Uterus (tissue), 3 donors: ENCODE measurements at regions not wholly inside any gene's neighbourhood (a gene's known extent, or its start where the extent isn't known, plus 50 kb on each side); places are given as distances from the start of the nearest gene placed in this dataset.

Source experiments
- DNase-seq, 2 donors: peaks; one replicate each; pipeline ENCODE4 v3.0.0-alpha.2; 2019 to 2020
- H3K27ac ChIP-seq, 2 donors: fragments of 200-600 bp; sonication (generic); 1 replicate in 1 of 2; 2 replicates in 1 of 2; pipeline ENCODE4 v1.5.1; 2016 to 2018
- H3K27me3 ChIP-seq, 2 donors: fragments of 200-600 bp; sonication (generic); one replicate each; pipeline ENCODE4 v1.5.1; 2018 to 2019; ENCODE audit warnings: control low read depth in 1 of 2
- H3K36me3 ChIP-seq, 2 donors: fragments of 200-600 bp; sonication (generic); one replicate each; pipeline ENCODE4 v1.5.1; 2019; ENCODE audit warnings: control low read depth in 1 of 2
- H3K4me1 ChIP-seq, 2 donors: fragments of 200-600 bp; sonication (generic); one replicate each; pipeline ENCODE4 v1.5.1; 2018 to 2019; ENCODE audit warnings: control low read depth in 1 of 2
- H3K4me3 ChIP-seq, 2 donors: fragments of 200-600 bp; sonication (generic); 1 replicate in 1 of 2; 2 replicates in 1 of 2; pipeline ENCODE4 v1.5.1; 2018 to 2019; ENCODE audit warnings: mild to moderate bottlenecking in 1 of 2
- H3K9me3 ChIP-seq, 2 donors: fragments of 200-600 bp; sonication (generic); one replicate each; pipeline ENCODE4 v1.5.1; 2019; ENCODE audit warnings: control low read depth in 1 of 2
- POLR2A ChIP-seq, 2 donors: fragments of 450-650 bp; IDR thresholded peaks; one replicate each; pipeline ENCODE4 v1.6.1; 2016; ENCODE audit warnings: antibody characterized with exemption in 2 of 2, mild to moderate bottlenecking in 1 of 2, moderate library complexity in 1 of 2
- intact Hi-C: fragments of 100-400 bp; cut with DNase I; formaldehyde crosslinking; loops from one replicate; pipeline ENCODE4 v1.15.1; 2023; ENCODE audit warnings: low total_unique reads
- TF ChIP-seq, protein P1 (sequence below), 4 experiments: fragments of 200-600 bp in 2 of 4; fragments of 450-650 bp in 2 of 4; sonication (generic) in 2 of 4; IDR thresholded peaks; one replicate each; pipeline ENCODE4 v1.5.1; 2016 to 2019; ENCODE audit warnings: antibody characterized with exemption in 4 of 4, mild to moderate bottlenecking in 2 of 4, moderate library complexity in 1 of 4
- donor health status: DM: yes; HTN: yes; CAD: no.

DNA sequence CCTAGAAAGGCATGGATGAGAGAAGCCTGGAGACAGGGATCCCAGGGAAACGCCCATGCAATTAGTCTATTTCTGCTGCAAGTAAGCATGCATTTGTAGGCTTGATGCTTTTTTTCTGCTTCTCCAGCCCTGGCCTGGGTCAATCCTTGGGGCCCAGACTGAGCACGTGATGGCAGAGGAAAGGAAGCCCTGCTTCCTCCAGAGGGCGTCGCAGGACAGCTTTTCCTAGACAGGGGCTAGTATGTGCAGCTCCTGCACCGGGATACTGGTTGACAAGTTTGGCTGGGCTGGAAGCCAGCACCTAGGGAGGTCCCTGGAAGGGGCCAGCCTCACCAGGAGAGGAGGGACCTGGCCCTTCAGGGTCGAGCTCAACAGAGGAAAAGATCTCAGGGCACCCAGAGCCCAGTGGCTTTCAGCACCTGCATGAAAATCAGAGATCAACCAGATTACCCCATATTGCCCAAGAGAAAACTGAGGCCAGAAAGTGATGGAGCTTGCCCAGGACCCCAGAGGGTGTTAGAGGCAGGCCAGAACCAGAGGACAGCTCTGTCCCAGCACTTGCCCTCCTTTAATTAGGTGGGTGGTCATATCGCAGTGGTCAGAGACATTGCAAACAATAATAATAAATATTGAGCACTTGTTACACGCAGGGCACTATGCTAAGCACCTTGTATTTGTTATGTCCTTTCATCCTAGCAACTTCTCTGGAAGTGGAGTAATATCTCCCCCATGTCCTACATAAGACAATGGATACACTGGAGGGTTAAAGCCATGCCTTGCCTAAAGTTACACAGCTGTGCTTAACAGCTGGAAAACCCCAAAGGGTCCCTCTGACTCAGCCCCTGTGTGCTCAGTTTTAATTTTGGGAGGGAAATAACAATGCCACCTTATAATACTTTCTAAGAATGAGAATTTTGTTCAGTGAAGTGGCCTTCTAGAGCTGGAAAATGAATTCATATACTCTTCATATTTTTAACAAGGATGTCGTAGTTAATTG is 67.1 kb downstream of the KLF4 start:
- intact Hi-C loops = no loop called here
- peak; percentile 37 to 45 for DNase-seq
- H3K4me1 ChIP-seq = no peaks in the 10 kb centered on the region

DNA sequence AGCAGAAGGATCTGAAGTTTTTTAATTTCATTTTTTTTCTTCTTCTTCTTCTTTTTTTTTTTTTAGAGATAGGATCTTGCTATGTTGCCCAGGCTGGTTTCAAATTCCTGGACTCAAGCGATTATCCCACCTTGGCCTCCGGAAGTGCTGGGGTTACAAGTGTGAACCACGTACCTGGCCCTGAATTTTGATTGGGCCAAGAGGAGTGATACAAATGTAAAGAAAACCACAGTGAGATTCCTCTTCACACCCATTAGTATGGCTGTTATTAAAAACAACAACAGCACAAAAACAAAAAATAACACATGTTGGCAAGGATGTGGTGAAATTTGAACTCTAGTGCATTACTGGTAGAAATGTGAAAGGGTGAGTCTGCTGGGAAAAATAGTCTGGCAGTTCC is 79.1 kb downstream of the KLF4 start:
- no peak for DNase-seq
- TF ChIP-seq POLR2A (IDR thresholded peaks at IDR 0.05) = no peak
- TF ChIP-seq, protein P1, sequence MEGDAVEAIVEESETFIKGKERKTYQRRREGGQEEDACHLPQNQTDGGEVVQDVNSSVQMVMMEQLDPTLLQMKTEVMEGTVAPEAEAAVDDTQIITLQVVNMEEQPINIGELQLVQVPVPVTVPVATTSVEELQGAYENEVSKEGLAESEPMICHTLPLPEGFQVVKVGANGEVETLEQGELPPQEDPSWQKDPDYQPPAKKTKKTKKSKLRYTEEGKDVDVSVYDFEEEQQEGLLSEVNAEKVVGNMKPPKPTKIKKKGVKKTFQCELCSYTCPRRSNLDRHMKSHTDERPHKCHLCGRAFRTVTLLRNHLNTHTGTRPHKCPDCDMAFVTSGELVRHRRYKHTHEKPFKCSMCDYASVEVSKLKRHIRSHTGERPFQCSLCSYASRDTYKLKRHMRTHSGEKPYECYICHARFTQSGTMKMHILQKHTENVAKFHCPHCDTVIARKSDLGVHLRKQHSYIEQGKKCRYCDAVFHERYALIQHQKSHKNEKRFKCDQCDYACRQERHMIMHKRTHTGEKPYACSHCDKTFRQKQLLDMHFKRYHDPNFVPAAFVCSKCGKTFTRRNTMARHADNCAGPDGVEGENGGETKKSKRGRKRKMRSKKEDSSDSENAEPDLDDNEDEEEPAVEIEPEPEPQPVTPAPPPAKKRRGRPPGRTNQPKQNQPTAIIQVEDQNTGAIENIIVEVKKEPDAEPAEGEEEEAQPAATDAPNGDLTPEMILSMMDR (IDR thresholded peaks at IDR 0.05) = no peak
- H3K4me3 ChIP-seq = no peak overlapping the region
- intact Hi-C loops = no loop called here
- no peaks in the 10 kb centered on the region for H3K36me3 ChIP-seq
- no peaks in the 10 kb centered on the region for H3K4me1 ChIP-seq
- no peak overlapping the region for H3K27ac ChIP-seq
- no peaks in the 10 kb centered on the region for H3K9me3 ChIP-seq
- H3K27me3 ChIP-seq = no peaks in the 10 kb centered on the region

More for the DNA sequence above, 67.1 kb downstream of the KLF4 start:
- TF ChIP-seq, protein P1 (IDR thresholded peaks at IDR 0.05) = peak in 3 of 4 experiments; percentile 14 to 61 (median 60)
- TF ChIP-seq POLR2A (IDR thresholded peaks at IDR 0.05) = no peak
- no peaks in the 10 kb centered on the region for H3K9me3 ChIP-seq
- H3K36me3 ChIP-seq = no peaks in the 10 kb centered on the region
- no peaks in the 10 kb centered on the region for H3K27me3 ChIP-seq
- no peak overlapping the region for H3K27ac ChIP-seq
- H3K4me3 ChIP-seq = no peak overlapping the region

DNA sequence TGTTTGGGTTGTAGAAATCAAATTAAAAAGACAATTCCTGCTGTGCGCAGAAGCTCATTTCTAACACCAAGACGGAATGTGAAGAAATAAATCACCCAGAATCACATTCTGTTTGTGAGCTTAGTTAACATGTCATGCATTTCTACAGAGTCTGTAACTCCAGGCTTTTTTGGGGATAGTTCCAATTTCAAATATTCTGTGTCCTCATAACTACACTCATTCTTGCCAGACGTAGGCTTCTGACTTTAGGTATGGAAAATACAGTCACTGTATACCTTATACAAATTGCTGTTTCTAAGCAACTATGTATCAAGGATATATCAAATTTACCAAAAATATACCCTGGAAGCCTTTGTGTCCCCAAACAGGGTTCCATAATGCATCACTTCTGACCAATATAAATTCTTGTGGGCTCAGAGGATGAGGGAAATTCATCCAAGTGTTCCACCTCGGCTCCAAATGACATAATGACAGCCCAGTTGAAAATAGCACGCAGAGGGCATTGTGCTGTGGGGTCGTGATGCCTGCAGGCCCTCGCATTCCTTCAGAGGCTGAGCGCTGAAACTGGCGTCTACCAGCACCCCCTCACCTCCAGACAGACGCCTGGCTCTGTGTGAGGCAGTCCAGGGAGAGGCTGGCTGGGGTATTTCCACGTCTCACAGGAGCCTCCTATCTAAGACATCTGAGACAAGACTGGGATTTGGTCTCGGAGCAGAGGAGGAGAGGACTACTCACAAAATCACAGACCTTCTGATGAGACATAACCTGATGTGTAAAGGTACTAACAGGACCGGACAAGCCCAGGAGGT is 79.8 kb downstream of the KLF4 start:
- intact Hi-C loops = no loop called here
- no peak for DNase-seq
- H3K27ac ChIP-seq = no peak overlapping the region
- no peaks in the 10 kb centered on the region for H3K36me3 ChIP-seq
- no peak overlapping the region for H3K4me3 ChIP-seq
- TF ChIP-seq, protein P1 (IDR thresholded peaks at IDR 0.05) = no peak
- no peak for TF ChIP-seq POLR2A (IDR thresholded peaks at IDR 0.05)
- no peaks in the 10 kb centered on the region for H3K9me3 ChIP-seq
- H3K27me3 ChIP-seq = no peaks in the 10 kb centered on the region
- H3K4me1 ChIP-seq = no peaks in the 10 kb centered on the region

DNA sequence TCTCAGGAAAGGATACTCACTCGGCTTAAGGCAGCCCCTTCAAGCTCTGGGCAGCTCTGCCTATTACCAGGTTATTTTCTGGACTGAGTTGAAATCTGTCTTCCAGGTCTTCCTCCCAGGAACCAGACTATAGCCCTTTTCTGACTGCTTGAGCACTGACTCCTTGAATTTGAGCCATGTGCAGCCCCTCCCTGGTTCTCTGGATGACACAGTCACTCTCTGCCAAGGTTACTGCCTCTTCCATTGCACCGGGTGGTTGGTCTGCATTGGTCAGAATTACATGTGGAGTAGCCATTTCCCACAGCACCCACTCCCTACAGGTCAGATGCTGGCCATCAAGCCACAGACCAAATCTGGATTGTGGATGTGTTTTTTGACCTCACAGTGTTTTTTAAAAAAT is 81.9 kb downstream of the KLF4 start:
- Histone ChIP-seq H3K9me3 (no peaks in the 10 kb centered on the region), H3K36me3 (no peaks in the 10 kb centered on the region), H3K4me1 (no peaks in the 10 kb centered on the region), H3K27me3 (no peaks in the 10 kb centered on the region), H3K4me3 (no peak overlapping the region), H3K27ac (no peak overlapping the region)
- TF ChIP-seq POLR2A (IDR thresholded peaks at IDR 0.05) = no peak
- TF ChIP-seq, protein P1 (IDR thresholded peaks at IDR 0.05) = no peak
- intact Hi-C loops = no loop called here
- no peak for DNase-seq

DNA sequence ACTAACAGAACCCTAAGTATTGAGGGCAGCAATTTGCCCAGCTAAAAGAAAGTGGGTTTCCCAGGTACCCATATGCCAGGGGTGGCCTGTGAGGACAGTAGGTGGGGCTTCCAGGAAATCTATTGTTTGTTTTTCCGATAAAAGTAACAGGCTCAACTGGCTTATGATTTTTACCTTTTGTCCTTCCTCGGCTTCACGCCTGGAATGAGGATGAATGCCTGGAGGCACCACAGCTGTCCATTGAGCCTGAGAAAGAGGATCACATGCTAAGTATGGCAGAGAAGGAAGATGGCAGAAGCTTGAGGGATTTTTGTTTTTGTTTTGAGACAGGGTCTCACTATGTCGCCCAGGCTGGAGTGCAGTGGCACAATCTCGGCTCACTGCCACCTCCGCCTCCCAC is 84.1 kb downstream of the KLF4 start:
- Histone ChIP-seq H3K27me3 (no peaks in the 10 kb centered on the region), H3K36me3 (no peaks in the 10 kb centered on the region), H3K27ac (no peak overlapping the region), H3K9me3 (no peaks in the 10 kb centered on the region), H3K4me3 (no peak overlapping the region), H3K4me1 (no peaks in the 10 kb centered on the region)
- TF ChIP-seq, protein P1 (IDR thresholded peaks at IDR 0.05) = no peak
- TF ChIP-seq POLR2A (IDR thresholded peaks at IDR 0.05) = no peak
- no peak for DNase-seq
- intact Hi-C loops = no loop called here
